ENCODE measurements at regions not wholly inside any gene's neighbourhood (a gene's known extent, or its start where the extent isn't known, plus 50 kb on each side); places are given as distances from the start of the nearest gene placed in this dataset.

- Histone ChIP-seq H3K79me2 (ENCODE audit: insufficient read depth, low read length) (no peaks in the 10 kb centered on the region), H3K4me3 (ENCODE audit: low read depth, low read length, poor library complexity, severe bottlenecking) (no peak overlapping the region), H3K9me3 (ENCODE audit: low read length) (no peaks in the 10 kb centered on the region), H3K9me2 (ENCODE audit: low read depth, low read length) (no peaks in the 10 kb centered on the region), H3K27ac (ENCODE audit: low read depth, low read length, poor library complexity, severe bottlenecking) (no peak overlapping the region), H4K20me1 (ENCODE audit: insufficient read depth, low read length) (no peaks in the 10 kb centered on the region), H3K27me3 (ENCODE audit: insufficient read depth, low read length) (peaks cover 5% of the 10 kb centered on the region; the same call in 1 of the 2 replicates), H3K9ac (ENCODE audit: low read length) (no peak overlapping the region), H3F3A (ENCODE audit: insufficient read depth, low read length) (no peaks in the 10 kb centered on the region), H3K4me2 (ENCODE audit: low read length) (no peak overlapping the region), H3K36me3 (ENCODE audit: insufficient read depth, low read length) (no peaks in the 10 kb centered on the region), H2AFZ (ENCODE audit: low read length) (no peak overlapping the region), H3K4me1 (ENCODE audit: insufficient read depth, low read length, severe bottlenecking) (no peaks in the 10 kb centered on the region)
- no peak for TF ChIP-seq EZH2 (IDR thresholded peaks at IDR 0.05; ENCODE audit: borderline replicate concordance, low read length)
- TF ChIP-seq CTCF (IDR thresholded peaks at IDR 0.05; ENCODE audit: low read length): no peak
Observed at GRCh38 chr2:120439637-120440384, 93.9 kb downstream of the INHBB start.

- Histone ChIP-seq H3K36me3 (ENCODE audit: insufficient read depth, low read length) (no peaks in the 10 kb centered on the region), H3K79me2 (ENCODE audit: insufficient read depth, low read length) (no peaks in the 10 kb centered on the region), H3K27ac (ENCODE audit: low read depth, low read length, poor library complexity, severe bottlenecking) (no peak overlapping the region), H3F3A (ENCODE audit: insufficient read depth, low read length) (no peaks in the 10 kb centered on the region), H3K4me2 (ENCODE audit: low read length) (no peak overlapping the region), H3K4me1 (ENCODE audit: insufficient read depth, low read length, severe bottlenecking) (no peaks in the 10 kb centered on the region), H3K4me3 (ENCODE audit: low read depth, low read length, poor library complexity, severe bottlenecking) (no peak overlapping the region), H3K9ac (ENCODE audit: low read length) (no peak overlapping the region), H2AFZ (ENCODE audit: low read length) (no peak overlapping the region), H3K9me2 (ENCODE audit: low read depth, low read length) (no peaks in the 10 kb centered on the region), H3K9me3 (ENCODE audit: low read length) (no peaks in the 10 kb centered on the region), H4K20me1 (ENCODE audit: insufficient read depth, low read length) (no peaks in the 10 kb centered on the region), H3K27me3 (ENCODE audit: insufficient read depth, low read length) (peaks cover 5% of the 10 kb centered on the region; the same call in 1 of the 2 replicates)
- no peak for TF ChIP-seq CTCF (IDR thresholded peaks at IDR 0.05; ENCODE audit: low read length)
- no peak for TF ChIP-seq EZH2 (IDR thresholded peaks at IDR 0.05; ENCODE audit: borderline replicate concordance, low read length)
Observed at GRCh38 chr2:120440521-120441350, 94.8 kb downstream of the INHBB start.

GRCh38 chr2:120441351-120441700 lies 95.4 kb downstream of the INHBB start:
- Histone ChIP-seq H3K27me3 (ENCODE audit: insufficient read depth, low read length) (peaks cover 5% of the 10 kb centered on the region; the same call in 1 of the 2 replicates), H3K27ac (ENCODE audit: low read depth, low read length, poor library complexity, severe bottlenecking) (no peak overlapping the region), H3K9me3 (ENCODE audit: low read length) (no peaks in the 10 kb centered on the region), H3F3A (ENCODE audit: insufficient read depth, low read length) (no peaks in the 10 kb centered on the region), H4K20me1 (ENCODE audit: insufficient read depth, low read length) (no peaks in the 10 kb centered on the region), H3K4me2 (ENCODE audit: low read length) (no peak overlapping the region), H3K4me3 (ENCODE audit: low read depth, low read length, poor library complexity, severe bottlenecking) (no peak overlapping the region), H2AFZ (ENCODE audit: low read length) (no peak overlapping the region), H3K36me3 (ENCODE audit: insufficient read depth, low read length) (no peaks in the 10 kb centered on the region), H3K9me2 (ENCODE audit: low read depth, low read length) (no peaks in the 10 kb centered on the region), H3K9ac (ENCODE audit: low read length) (no peak overlapping the region), H3K4me1 (ENCODE audit: insufficient read depth, low read length, severe bottlenecking) (no peaks in the 10 kb centered on the region), H3K79me2 (ENCODE audit: insufficient read depth, low read length) (no peaks in the 10 kb centered on the region)
- TF ChIP-seq CTCF (IDR thresholded peaks at IDR 0.05; ENCODE audit: low read length): no peak
- TF ChIP-seq EZH2 (IDR thresholded peaks at IDR 0.05; ENCODE audit: borderline replicate concordance, low read length): no peak

Data from OCI-LY1 (cell line).